Fibroblast of skin of scalp (primary cell): ENCODE measurements at regions not wholly inside any gene's neighbourhood (a gene's known extent, or its start where the extent isn't known, plus 50 kb on each side); places are given as distances from the start of the nearest gene placed in this dataset.
A peak's percentile ranks its signal among the peaks of the same experiment; 100 is the strongest.

Source experiments
- DNase-seq: peaks from one replicate; pipeline ENCODE4 v3.0.0-alpha.2; 2013

DNA sequence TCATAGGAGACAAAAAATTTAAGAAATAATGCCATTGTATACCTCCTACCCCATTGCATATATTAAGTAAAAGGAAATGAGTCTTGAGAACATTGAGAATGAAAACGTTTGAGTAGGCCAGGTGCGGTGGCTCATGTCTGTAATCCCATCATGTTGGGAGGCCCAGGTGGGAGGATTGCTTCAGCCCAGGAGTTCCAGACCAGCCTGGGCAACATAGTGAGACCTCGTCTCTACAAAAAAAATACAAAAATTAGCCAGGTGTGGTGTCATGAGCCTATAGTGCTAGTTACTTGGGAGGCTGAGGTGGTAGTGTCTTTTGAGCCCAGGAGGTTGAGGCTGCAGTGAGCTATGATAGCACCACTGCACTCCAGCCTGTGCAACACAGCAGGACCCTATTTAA is 107.7 kb upstream of the MGAT5 start:
- DNase-seq = no peak

DNA sequence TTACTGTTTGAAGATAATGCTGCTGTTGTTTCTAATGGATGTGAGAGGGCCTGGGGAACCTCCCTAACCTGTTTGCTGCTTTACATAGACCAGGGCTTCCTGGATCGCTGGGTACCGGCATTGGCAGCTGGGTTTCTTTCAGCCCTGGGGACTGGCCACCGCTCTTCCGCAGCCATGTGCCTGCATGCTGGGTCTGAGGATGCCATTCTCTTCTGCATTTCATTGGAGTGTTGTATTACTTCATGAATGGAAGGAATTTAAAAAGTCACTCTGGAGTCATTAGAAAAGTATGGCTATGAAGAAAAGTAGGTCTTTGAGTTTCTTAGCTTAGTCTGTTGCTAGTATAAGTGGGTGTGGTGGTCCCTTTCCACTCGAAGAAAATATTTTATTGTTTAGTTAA is 107.3 kb upstream of the MGAT5 start:
- peak; percentile 85 for DNase-seq

DNA sequence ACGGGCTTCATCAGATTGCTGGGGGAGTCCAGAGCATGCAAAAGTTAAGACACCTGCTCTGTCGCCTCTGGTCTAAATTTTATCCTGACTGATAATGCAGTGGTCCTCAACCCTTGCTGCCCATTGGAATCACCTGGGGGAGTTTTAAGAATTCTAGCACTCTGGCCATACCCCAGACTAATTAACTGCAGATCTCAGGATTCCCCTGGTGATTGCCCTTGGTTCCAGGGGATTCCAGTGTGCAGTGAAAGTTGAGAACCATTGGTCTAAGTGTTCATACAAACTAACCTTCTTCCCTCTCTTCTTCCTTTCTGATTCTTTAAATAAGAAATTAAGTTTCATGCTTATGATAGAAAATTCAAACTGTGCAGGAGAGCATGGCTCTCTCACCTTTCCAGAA is 105.7 kb upstream of the MGAT5 start:
- no peak for DNase-seq

DNA sequence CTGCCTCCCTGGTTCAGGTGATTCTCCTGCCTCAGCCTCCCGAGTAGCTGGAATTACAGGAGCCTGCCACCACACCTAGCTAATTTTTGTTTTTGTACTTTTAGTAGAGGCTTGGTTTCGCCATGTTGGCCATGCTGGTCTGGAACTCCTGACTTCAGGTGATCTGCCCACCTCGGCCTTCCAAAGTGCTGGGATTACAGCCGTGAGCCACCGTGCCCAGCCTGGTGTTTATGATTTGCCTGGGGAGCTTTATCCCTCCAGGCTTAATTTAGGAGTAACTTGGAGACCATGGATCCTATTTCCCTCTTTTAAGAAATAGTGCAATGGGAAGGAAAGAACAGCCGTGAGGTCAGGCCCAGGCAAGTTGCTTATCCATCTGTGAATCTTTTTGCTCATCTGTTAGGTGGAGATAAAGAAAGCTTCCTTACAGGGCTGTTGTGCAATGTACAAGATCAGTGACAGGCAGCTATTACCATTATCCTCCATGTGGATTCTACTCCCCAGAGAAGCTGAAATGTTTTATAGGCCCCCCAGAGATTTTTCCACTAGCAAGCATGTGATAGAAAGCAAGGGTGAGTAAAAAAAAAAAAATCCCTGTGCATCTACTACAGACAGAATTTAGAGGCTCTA is 104.9 kb upstream of the MGAT5 start:
- DNase-seq = peak; percentile 29

DNA sequence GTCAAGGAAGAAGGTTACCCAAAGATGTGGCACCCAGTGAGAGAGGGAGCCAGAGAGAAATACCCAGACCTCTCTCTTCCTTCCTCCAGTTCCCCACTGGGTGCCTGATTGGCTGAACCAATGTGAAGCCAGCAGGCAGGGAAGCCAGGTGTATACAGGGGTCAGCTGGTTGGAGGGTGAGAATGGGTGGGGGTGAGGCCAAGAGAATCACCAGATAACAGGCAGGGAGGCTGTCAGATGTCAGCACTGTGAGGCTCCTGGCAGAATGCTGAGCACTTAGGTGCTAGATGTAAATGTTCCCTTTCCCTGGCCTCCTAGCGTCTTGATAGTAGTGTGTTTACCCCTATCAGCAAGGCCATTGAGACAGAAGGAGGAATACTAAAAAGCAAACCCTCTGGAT is 104.0 kb upstream of the MGAT5 start:
- no peak for DNase-seq

DNA sequence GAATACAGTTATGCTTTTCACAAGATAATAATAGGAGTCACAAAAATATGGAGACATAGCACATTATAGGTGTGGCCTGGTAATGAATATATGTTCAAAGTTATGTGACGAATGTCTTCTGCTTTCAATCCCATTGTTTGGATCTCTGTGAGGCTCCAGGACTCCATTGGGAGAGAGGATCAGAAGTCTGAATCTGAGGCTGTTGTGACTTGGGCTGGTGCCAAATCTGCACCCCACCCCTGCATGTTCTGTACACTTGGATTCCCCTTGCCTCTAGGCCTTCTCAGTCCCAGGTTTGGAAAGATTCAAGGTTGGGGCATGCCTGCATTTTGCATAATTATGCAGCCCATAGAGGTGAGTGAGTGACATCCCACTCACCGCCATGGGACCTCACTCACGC is 103.1 kb upstream of the MGAT5 start:
- DNase-seq = no peak

DNA sequence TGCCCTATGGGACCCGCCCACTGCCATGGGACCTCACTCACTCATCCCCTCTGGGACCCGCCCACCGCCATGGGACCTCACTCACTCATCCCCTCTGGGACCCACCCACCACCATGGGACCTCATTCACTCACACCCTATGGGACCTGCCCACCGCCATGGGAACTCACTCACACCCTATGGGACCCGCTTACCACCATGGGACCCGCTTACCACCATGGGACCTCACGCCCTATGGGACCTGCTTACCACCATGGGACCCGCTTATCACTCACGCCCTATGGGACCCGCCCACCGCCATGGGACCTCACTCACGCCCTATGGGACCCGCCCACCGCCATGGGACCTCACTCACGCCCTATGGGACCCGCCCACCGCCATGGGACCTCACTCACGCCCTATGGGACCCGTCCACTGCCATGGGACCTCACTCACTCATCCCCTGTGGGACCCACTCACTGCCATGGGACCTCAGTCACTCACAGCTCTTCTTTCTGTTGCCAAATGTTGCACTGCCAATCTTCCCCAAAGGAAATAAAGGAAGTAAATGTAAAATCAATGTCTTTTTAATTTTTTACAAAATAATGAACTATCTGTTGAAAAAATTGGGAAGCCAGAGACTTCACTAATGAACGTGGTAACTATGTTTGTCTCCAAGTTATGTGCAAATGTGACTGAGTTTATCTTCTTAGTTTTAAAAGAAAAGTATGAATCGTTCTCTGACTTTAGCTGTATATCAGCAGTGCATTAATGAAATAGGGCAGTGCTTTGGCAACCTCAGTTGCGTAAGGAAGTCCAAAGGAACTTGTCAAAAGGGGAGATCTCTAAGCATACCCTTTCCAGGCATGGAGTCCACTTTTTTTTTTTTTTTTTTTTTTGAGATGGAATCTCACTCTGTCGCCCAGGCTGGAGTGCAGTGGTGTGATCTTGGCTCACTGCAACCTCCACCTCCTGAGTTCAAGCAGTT is 101.5 kb upstream of the MGAT5 start:
- DNase-seq = no peak

DNA sequence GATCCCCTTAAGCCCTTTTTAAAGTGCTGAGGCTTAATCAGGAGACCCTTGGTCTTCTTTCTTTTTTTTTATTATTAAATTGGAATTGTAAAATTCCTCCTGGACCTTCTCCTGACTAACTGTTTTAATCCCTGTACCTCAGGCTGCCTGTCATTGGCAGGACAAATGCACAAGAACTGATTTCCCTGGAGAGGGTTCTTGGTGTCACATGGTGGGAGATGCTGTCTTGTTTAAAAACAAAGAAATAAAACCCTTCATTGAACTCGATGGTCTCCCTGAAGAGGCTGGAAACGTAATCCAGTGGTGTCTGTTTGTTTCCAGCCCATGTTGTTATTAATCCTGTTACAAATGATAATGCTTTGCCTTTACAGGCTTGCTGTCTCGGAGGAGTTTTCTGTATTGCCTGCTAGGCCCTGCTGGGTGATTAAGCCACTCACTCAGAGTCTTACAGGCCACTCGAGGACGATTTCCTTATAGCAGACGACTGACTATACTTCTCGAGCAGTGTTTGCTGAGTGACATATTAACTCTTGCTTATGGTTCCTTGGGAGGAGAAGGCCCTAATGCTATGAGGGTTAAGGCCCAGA is 100.5 kb upstream of the MGAT5 start:
- no peak for DNase-seq

DNA sequence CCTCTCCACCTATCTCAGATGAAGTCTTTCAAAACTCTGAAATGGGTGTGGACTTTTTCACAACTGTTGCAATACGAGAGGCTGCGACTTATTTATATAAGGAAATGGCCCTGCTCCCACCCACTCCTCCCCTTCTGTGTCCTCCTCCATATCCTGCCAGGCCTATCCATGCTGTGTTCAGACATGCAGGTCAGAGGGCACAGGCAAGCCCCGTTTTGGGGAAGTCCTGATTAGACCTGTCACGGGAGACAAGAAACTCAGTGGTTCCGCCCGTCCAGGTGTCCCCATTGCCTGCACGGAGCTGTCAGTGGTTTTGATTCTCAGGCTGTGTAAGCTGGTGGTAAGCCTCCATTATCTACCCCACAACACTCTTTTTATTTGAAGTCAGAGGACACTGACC is 99.6 kb upstream of the MGAT5 start:
- no peak for DNase-seq

DNA sequence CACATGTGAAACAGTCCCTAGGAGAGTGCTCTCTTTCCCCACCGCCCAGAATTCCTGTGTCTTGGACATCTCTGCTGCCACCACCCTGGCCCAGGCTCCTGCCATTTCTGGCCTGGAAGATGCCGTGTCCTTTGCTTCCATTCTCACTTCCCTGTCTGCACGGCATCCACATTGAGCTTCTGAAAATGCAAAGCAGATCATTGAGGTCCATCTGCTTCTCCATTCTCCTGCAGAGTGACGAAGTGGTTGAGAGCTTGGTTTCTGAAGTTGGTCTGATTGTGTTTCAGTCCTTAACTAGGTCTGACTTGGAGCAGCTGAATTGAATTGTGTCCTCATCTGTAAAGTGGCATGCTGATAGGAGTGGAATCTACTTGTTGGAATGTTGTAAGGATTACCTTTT is 98.7 kb upstream of the MGAT5 start:
- DNase-seq = no peak

DNA sequence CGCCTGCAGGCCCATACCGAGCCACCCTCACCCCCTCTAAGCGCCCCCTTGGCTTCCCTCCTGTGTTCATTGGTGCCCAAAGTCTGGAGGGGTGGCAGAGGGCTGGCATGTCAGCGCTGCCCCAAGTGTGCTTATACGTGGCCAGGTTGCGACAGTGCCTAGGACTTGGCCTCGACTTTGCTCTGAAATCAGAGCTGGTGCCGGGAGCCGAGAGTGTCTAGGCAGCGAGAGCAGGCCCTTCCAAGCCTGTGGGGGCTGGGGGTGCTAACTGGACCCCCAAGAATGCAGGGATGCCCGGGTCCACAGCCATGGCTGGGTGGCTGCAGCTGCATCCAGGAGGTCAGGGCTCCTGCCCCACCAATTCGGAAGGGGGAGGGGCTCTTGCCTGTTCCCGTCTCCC is 95.6 kb upstream of the MGAT5 start:
- DNase-seq = no peak

DNA sequence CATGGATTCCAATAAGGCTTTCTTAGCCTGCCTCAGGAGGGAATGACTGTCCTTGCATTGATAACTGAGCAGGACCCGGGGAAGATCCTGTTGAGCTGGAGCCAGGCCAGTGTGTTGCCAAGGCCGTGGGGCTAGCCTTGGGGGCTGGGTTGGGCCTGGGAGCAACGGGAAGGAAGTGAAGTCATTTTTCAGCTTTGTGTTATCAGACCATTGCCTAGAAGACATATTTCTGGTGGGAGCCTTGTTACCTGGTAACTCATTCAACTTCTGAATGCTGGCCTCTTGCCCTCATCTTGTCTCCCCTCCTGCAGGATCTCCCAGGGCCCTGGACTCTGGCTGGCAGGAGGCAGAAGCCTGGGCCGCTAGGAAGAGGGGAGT is 92.7 kb upstream of the MGAT5 start:
- DNase-seq = no peak

DNA sequence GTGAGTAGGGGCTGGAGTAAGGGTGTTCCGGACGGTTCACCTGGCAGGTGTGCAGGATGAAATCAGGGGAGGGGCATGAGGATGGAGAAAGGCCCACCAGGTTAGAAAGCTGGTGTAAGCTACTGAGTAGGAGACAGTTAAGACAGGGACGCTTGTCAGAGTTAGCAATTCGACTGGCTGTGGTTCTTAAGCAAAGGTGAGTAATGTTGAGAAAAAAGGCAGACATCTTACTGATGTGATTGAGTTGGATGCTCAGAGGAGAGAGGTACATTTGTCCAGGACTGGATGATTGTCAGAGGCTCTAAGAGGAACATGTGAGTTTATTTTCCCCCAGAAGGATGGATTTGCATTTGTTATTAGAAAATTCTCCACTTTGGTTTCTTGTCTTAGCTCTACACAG is 90.5 kb upstream of the MGAT5 start:
- DNase-seq = no peak

DNA sequence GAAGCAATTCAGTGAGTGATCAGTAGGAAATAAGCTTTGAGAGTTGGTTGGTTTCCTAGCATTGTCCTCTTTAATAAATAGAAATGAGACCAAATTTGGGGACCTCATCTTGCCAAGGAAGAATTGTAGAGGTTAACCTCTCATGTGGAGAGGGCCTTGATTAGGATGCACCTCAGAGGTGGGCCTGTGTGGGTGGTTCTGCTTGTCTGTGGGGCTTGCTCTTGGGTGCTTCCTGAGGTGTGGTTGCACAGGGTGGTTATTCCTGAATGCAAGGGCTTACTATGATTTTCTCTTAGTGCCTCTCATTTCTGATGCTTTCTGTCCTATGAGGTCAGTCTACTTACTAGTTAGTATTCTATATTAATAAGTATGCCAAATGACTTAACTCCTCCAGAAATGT is 89.6 kb upstream of the MGAT5 start:
- DNase-seq = no peak

DNA sequence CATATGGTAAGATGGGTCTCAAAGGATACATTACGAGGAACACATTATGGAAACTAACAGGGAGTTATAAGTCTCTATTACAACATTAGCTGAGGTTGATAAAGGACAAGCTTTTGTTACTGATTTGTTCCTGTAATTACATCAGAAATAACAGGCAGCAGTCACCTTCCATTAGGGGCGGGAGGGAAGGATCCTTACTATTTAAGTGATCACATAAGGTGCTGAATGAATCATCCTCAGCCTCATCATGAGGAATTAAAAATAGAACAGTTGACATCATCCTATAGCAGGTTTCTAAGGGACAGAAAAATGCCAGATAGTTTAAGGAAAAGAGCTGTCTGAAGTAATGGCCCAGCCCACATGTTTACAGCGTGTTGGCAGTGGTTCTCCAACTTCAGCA is 86.9 kb upstream of the MGAT5 start:
- peak; percentile 49 for DNase-seq

DNA sequence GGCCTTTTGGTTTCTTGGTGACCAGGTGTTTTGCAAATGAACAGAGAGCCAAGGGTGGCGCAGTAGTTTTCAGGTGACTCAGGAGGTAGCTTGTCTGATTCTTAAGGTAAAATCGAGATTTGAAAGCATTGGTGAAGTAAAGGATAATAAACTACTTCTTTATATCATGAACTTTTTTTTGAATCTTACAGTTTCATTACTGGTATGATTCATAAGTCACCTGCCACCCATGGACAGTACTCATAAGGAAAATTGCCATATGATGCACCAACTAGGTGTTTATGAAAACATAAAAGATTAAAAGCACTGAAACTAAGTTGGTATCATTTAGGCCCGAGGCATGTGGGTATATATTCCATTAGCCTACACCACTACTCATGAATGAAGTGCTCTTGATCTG is 84.1 kb upstream of the MGAT5 start:
- DNase-seq = no peak

DNA sequence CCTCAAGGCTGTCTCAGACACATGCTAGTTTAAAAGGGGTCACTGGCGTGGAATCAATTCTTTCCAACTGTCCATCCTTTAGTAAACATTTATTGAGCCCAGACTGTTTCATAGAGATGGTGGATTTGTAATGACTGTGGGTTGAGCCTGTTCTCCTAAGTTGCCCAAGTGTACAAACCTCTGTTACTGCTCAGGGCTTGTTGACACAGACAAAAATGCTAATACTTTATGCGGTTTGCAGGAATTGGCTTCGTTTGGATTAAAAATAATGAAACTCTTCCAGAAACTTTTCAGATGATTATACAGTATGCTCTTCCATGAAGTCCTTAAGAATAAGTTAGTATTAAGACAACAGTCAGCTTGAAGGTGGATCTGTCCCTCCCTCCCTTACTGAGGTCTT is 83.6 kb upstream of the MGAT5 start:
- peak; percentile 10 for DNase-seq

DNA sequence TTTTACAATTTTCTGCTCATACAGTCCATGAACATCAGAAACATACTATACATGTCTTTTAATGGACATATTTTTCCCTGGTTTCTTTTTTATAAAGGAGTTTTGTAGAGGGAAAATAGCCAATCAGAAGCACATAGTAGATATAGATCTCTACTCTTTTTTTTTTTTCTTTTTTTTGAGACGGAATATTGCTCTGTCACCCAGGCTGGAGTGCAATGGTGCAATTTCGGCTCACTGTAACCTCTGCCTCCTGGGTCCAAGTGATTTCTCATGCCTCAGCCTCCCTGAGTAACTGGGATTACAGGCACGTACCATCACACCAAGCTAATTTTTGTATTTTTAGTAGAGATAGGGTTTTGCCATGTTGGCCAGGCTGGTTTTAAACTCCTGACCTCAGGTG is 83.2 kb upstream of the MGAT5 start:
- DNase-seq = no peak

DNA sequence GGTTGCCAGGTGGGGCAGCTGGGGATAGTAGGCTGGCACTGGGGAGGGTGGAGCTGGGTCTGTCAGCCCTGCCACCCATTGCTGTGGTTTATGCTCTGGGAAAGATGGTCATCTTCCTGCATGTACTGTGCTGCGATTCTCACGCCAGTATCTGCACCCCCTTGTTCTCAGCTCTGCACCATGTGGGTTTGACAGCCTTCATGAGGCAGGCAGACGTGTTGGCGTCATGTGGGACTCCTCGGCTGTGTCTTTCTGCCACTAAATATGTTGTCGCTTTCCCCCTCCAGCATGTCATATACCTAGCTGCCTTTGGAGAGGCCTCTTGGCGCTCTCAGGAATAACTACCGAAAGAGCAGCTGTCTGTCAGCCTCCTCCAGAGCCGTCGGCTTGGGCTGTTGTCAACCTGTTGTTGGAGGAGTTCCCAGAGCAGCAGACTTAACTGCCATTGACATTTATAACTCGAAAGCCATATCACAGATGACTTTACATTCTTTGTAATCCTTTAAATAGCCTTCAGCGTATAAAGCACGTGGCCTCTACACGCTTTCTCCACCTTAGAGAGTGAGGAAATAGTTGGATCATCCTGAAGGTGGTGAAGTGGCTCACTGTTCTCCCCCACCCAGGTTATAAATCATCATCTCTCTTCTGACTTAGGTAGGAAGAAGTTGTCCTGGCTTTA is 80.4 kb upstream of the MGAT5 start:
- no peak for DNase-seq

DNA sequence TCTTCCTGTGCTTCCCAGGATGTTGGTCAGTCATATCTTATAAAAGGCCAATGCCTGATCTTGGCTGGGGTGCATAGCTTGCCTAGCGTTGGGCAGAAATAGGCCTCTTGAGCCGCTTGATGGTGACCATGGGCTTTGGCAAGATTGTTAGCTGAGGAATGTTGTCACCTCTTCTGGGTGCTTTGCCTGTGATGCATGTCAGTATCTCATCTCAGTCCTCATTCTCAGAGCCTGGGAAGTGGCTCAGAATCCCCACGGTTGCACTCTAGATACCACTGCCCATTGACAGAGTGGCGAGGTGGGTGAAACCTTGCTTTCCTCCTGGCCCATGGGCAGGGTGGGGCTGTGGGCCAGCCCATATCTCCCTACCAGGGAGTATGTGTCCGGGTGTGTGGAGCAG is 79.2 kb upstream of the MGAT5 start:
- no peak for DNase-seq

DNA sequence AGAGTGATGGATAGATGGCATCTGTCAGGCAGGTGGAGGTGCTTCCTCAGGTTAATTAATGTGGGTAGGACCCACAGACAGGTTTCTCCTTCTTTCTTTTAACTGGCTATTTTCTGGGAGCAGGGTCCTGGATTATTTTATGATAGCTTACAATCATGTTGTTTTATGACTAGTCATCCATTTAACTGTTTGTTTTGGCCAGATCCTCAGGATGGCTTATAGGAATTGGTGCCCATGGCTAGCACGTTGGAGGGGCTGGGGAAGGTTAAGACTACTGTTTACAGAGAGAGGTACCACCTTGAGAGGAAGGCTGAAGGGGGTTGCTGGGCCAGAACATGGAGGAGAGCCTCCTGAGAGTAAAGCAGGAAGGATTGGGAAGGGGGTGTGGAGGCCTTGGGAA is 78.0 kb upstream of the MGAT5 start:
- no peak for DNase-seq

DNA sequence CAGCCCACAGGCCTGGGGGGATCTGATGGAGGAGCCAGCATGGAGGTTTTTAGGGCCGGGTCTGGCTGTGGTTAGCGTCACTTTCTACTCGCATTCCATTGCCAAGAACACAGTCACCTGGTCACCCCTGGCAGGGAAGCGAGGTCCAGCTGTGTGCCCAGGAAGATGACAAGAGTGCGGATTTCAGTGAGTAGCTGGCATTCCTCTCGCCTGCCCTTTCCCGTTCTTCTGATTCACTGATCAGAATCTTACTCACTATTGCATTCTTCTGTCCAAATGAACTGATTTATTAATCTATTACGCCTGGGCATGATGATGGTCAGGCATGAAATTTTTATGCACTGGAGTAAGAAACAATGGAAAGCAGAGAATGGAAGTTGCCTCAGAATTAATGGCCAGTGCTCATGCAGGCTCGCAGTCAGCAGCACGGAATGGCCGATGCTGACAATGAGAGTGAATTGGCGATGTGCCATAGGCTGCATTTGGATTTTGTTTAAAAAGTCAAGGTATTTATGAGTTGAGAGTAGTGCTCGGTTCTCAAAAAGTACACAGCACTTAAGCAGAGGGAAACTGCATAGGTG is 76.4 kb upstream of the MGAT5 start:
- no peak for DNase-seq
